IMR-90 (cell line): ENCODE measurements at regions not wholly inside any gene's neighbourhood (a gene's known extent, or its start where the extent isn't known, plus 50 kb on each side); places are given as distances from the start of the nearest gene placed in this dataset.

Experiments used
- ATAC-seq: fragments of 200-7000 bp; cut with Tn5 transposase; 2 replicates; pipeline ENCODE4 v1.9.1; 2020; ENCODE audit warnings: low read depth, mild to moderate bottlenecking, moderate library complexity
- BruUV-seq: library from RNA; stranded (reverse); fragments of 400-500 nt; replicated peaks from 2 replicates; lab custom pipeline; 2021; lab: Mats Ljungman, UMichigan
- CTCF ChIA-PET: fragments of 300-600 bp; formaldehyde crosslinking; extraction: SDS; loops from one replicate; lab custom pipeline; 2021; ENCODE audit warnings: antibody characterized with exemption; lab: Yijun Ruan, JAX
- POLR2A ChIA-PET: fragments of 300-600 bp; sonication (Branson Sonifier 250); formaldehyde crosslinking; loops from one replicate; lab custom pipeline; 2022; ENCODE audit warnings: antibody characterized with exemption; ENCODE audit not compliant: unreplicated experiment; lab: Charles Lee
- DNase-seq: peaks from one replicate; pipeline ENCODE4 v3.0.0; 2013
- H2AFZ ChIP-seq: replicated peaks from 2 replicates; pipeline ENCODE3; 2013; ENCODE audit warnings: low read length, mild to moderate bottlenecking; ENCODE audit not compliant: poor library complexity
- H2AK5ac ChIP-seq: 2 replicates; pipeline ENCODE4 v1.6.1; 2013; ENCODE audit warnings: low read depth, low read length, inconsistent platforms
- H2AK9ac ChIP-seq: replicated peaks from 2 replicates; pipeline ENCODE3; 2013; ENCODE audit warnings: mild to moderate bottlenecking, low read depth, low read length, moderate library complexity; ENCODE audit not compliant: poor library complexity
- H2BK120ac ChIP-seq: 2 replicates; pipeline ENCODE4 v1.6.1; 2013; ENCODE audit warnings: low read depth, low read length, inconsistent platforms
- H2BK15ac ChIP-seq: 3 replicates; pipeline ENCODE4 v1.6.1; 2013; ENCODE audit warnings: low read depth, low read length, inconsistent platforms
- H2BK20ac ChIP-seq: 2 replicates; pipeline ENCODE4 v1.6.1; 2013; ENCODE audit warnings: low read depth, mild to moderate bottlenecking, inconsistent platforms, low read length, moderate library complexity
- H2BK5ac ChIP-seq: 2 replicates; pipeline ENCODE4 v1.6.1; 2013; ENCODE audit warnings: mild to moderate bottlenecking, low read depth, low read length, inconsistent platforms; ENCODE audit not compliant: poor library complexity, severe bottlenecking
- H3K14ac ChIP-seq: replicated peaks from 2 replicates; pipeline ENCODE4 v1.6.1; 2013; ENCODE audit warnings: low read depth, low read length, inconsistent platforms
- H3K18ac ChIP-seq: 2 replicates; pipeline ENCODE4 v1.6.1; 2013; ENCODE audit warnings: low read depth, low read length, control low read depth
- H3K23ac ChIP-seq: 2 replicates; pipeline ENCODE4 v1.6.1; 2013; ENCODE audit warnings: low read depth, low read length, inconsistent platforms
- H3K27ac ChIP-seq: 2 replicates; pipeline ENCODE4 v1.5.1; 2013; ENCODE audit warnings: mild to moderate bottlenecking, control low read depth, low read length; ENCODE audit not compliant: insufficient read depth
- H3K27me3 ChIP-seq: 2 replicates; pipeline ENCODE4 v1.6.1; 2013; ENCODE audit warnings: low read length; ENCODE audit not compliant: control insufficient read depth, insufficient read depth
- H3K36me3 ChIP-seq: 2 replicates; pipeline ENCODE4 v1.6.1; 2013; ENCODE audit warnings: low read length, mixed read lengths; ENCODE audit not compliant: control insufficient read depth, insufficient read depth
- H3K4ac ChIP-seq: 2 replicates; pipeline ENCODE4 v1.6.1; 2013; ENCODE audit warnings: low read depth, low read length, inconsistent platforms
- H3K4me1 ChIP-seq: 2 replicates; pipeline ENCODE4 v1.6.1; 2013; ENCODE audit warnings: low read length, mixed read lengths; ENCODE audit not compliant: control insufficient read depth, insufficient read depth
- H3K4me2 ChIP-seq: 2 replicates; pipeline ENCODE4 v1.6.1; 2013; ENCODE audit warnings: low read depth, mild to moderate bottlenecking, control low read depth, low read length, moderate library complexity
- H3K4me3 ChIP-seq: 2 replicates; pipeline ENCODE4 v1.5.1; 2013; ENCODE audit warnings: low read depth, mild to moderate bottlenecking, control low read depth, low read length, moderate library complexity; ENCODE audit not compliant: insufficient read depth
- H3K56ac ChIP-seq: 2 replicates; pipeline ENCODE4 v1.6.1; 2013; ENCODE audit warnings: low read length, inconsistent platforms; ENCODE audit not compliant: insufficient read depth; ENCODE audit errors: extremely low read depth
- H3K79me1 ChIP-seq, 2 experiments: 2 replicates each; pipeline ENCODE4 v1.6.1; 2013; ENCODE audit warnings: low read length in 2 of 2, inconsistent platforms in 1 of 2, low read depth in 1 of 2
- H3K9ac ChIP-seq: 2 replicates; pipeline ENCODE4 v1.6.1; 2013; ENCODE audit warnings: low read depth, low read length, control low read depth
- H3K9me1 ChIP-seq: 2 replicates; pipeline ENCODE4 v1.6.1; 2013; ENCODE audit warnings: low read length, inconsistent platforms; ENCODE audit not compliant: insufficient read depth
- H3K9me3 ChIP-seq: 2 replicates; pipeline ENCODE4 v1.6.1; 2013; ENCODE audit warnings: low read length; ENCODE audit not compliant: control insufficient read depth, insufficient read depth
- H4K20me1 ChIP-seq: 2 replicates; pipeline ENCODE4 v1.6.1; 2013; ENCODE audit warnings: low read length, inconsistent platforms; ENCODE audit not compliant: insufficient read depth
- H4K5ac ChIP-seq: 2 replicates; pipeline ENCODE4 v1.6.1; 2013; ENCODE audit warnings: mild to moderate bottlenecking, low read depth, low read length, control low read depth
- H4K8ac ChIP-seq, 2 experiments: 2 replicates each; pipeline ENCODE4 v1.6.1; 2013; ENCODE audit warnings: low read depth in 2 of 2, low read length in 2 of 2, control low read depth in 1 of 2, inconsistent platforms in 1 of 2
- H4K91ac ChIP-seq: 2 replicates; pipeline ENCODE4 v1.6.1; 2013; ENCODE audit warnings: low read depth, low read length, inconsistent platforms; ENCODE audit not compliant: insufficient read depth
- CTCF ChIP-seq: conservative IDR thresholded peaks from 2 replicates; pipeline ENCODE4 v1.5.1; 2012; ENCODE audit warnings: mild to moderate bottlenecking, low read depth, low read length, improper control_type of control experiment
- FOS ChIP-seq: fragments of 150-350 bp; IDR thresholded peaks from 2 replicates; pipeline ENCODE4 v1.6.1; 2016; ENCODE audit warnings: low read depth, low read length
- WGBS, 2 experiments: methylation state at CpG; one replicate each; pipeline versions ENCODE4 v1.1.5 to v1.1.7; 2013; ENCODE audit warnings: missing lambda C conversion rate in 2 of 2; ENCODE audit not compliant: insufficient read length in 1 of 2; ENCODE audit errors: extremely low coverage in 2 of 2; 5-methylcytosine and 5-hydroxymethylcytosine counted together
- dilution Hi-C: fragments of 300-500 bp; cut with HindIII; formaldehyde crosslinking; loops from one replicate; pipeline ENCODE4 v1.14.3; 2018; ENCODE audit warnings: low sequenced_read_pairs; ENCODE audit not compliant: unreplicated experiment
- in situ Hi-C: fragments of 300-500 bp; cut with MboI; formaldehyde crosslinking; loops from 3 replicates; pipeline ENCODE4 v1.14.3; 2019; ENCODE audit warnings: low sequenced_read_pairs, inconsistent platforms, mixed read lengths
- intact Hi-C: fragments of 100-400 bp; cut with micrococcal nuclease; formaldehyde crosslinking; loops from 2 replicates; pipeline ENCODE4 v1.10.0; 2022

- no peaks in the 10 kb centered on the region for H3K9me1 ChIP-seq
Observed at GRCh38 chr12:74903522-74903921, 306.1 kb downstream of the KCNC2 start.

More at GRCh38 chr12:74903522-74903921, 306.1 kb downstream of the KCNC2 start:
- H2BK120ac ChIP-seq, result no peak overlapping the region
- no peak overlapping the region for H4K5ac ChIP-seq
- no TSS peak for BruUV-seq
- H3K4me2 ChIP-seq, result no peak overlapping the region
- H3K79me1 ChIP-seq, result no peaks in the 10 kb centered on the region
- no peak overlapping the region for H3K56ac ChIP-seq
- H3K36me3 ChIP-seq, result no peaks in the 10 kb centered on the region
- no peak overlapping the region for H2BK15ac ChIP-seq
- dilution Hi-C loops, result no loop called here
- H4K91ac ChIP-seq, result no peak overlapping the region
- H2AK9ac ChIP-seq, result no peak overlapping the region
- no peaks in the 10 kb centered on the region for H3K9me3 ChIP-seq
- no peak overlapping the region for H2BK20ac ChIP-seq
- no peak overlapping the region for H3K23ac ChIP-seq
- TF ChIP-seq FOS (no peak), CTCF (0 out of 2 replicates have a peak, but pooled peaks have one; percentile 8)
- H3K27me3 ChIP-seq, result no peaks in the 10 kb centered on the region
- POLR2A ChIA-PET, result no interaction called here
- no peak overlapping the region for H2AFZ ChIP-seq
- no CpG with 5 or more reads among the region's 1 CpG for WGBS, 2 experiments
- in situ Hi-C loops, result no loop called here
- ATAC-seq (no peak), DNase-seq (no peak)
- H3K4me1 ChIP-seq, result 0 out of 2 replicates have a peak, but pooled peaks cover 2% of the 10 kb centered on the region
- no peak overlapping the region for H3K18ac ChIP-seq
- no peak overlapping the region for H3K9ac ChIP-seq
- H4K20me1 ChIP-seq, result no peaks in the 10 kb centered on the region
- no peak overlapping the region for H3K14ac ChIP-seq
- H2AK5ac ChIP-seq, result no peak overlapping the region
- CTCF ChIA-PET, result no interaction called here
- H3K4me3 ChIP-seq, result no peak overlapping the region
- H2BK5ac ChIP-seq, result no peak overlapping the region
- no peak overlapping the region for H4K8ac ChIP-seq
- no peak overlapping the region for H3K27ac ChIP-seq
- intact Hi-C loops, result no loop called here
- no peak overlapping the region for H3K4ac ChIP-seq
